ENCODE measurements at regions not wholly inside any gene's neighbourhood (a gene's known extent, or its start where the extent isn't known, plus 50 kb on each side); places are given as distances from the start of the nearest gene placed in this dataset.

- no peak for DNase-seq
These were observed 319.1 kb downstream of the ZPLD1 start for GRCh38 chr3:102753901-102754300.

DNA sequence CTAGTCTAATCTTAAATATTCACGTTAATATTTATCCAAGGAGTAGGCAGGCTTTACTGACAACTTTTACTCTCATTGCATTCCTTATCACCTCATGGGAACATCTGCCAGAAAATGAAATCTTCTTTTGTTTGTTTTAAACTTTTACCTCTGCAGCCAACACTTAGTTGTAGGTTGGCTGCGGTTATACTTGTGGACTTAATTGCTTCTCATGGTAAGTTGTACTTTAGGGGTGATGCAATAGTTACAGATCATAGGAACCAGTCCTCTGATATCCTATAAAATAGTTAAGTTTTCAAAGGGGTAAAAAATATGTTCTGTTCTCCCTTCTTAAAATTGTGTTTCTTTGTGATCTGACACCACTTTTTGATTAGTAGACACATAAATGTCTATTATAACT is 321.9 kb downstream of the ZPLD1 start:
- no peak for DNase-seq

- no peak for DNase-seq
These were observed 323.1 kb downstream of the ZPLD1 start for GRCh38 chr3:102757950-102758349.

- no peak for DNase-seq
These were observed 327.0 kb downstream of the ZPLD1 start for GRCh38 chr3:102761766-102762165.

DNA sequence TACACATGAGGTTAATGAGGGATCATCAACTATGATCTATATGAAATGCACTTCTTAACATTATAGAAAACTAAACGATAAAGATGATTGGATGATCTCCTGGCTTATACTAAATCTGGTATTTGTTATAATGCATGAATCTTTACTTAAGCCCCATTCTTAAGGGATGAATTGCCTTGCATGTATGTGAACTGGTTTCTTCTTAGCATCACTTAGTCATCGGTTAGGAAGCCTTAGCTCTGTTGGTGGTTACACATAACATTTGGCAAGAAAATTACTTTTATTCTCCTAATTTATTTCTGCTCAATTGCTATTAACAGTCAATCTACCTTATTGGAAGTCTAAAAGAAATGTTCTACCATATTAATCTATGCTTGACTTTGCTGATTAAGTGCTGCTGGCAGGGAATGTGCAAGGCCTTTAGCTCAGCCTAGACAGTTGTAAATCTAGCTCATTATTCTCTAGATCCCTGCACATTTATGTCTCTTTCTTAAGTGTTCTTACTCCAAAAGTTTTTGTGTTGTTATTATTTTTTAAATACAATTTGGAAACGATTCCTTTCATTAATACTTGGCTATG is 356.0 kb downstream of the ZPLD1 start:
- no peak for DNase-seq

DNA sequence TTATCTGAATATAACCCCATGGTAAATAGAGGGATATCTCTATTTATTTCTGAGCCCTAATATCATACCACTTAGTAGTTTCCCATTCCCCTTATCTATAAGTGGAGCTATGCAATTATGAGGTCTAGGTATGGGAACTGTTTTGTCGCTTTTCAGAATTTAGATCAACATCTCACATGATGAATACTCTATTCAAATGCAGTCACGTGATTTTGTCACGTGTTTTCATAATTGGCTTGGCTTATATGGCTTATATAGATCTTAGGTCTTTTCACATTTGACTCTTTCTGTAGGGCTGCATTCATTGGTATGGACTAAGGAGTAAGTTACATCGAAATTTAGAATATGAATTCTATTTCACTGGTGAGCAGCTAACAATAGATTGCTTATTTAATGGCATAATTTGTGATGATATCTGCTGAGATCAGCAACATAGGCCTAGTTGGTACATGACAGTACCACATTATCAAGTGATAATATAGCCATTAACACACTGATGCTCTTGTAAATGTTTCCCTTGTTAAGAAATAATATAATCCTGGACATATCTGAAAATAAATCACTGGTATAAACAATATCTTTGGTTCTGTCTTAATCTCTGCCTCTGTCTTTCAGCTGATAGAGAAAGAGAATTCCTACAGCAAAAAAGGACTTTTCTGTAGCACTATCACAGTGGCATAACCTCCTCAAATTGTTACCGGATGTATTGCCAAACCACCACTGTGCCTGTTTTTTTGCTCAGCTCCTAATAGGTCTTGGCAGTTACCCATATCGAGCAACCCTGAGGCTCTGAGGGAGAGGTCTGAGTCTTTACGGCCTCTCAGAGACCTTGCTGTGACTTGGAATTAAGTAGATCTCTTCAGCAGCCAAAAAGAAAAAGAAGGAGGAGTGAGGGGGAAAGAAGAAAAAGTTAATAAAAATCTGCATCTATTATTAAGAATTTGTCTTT is 357.1 kb downstream of the ZPLD1 start:
- DNase-seq: no peak

DNA sequence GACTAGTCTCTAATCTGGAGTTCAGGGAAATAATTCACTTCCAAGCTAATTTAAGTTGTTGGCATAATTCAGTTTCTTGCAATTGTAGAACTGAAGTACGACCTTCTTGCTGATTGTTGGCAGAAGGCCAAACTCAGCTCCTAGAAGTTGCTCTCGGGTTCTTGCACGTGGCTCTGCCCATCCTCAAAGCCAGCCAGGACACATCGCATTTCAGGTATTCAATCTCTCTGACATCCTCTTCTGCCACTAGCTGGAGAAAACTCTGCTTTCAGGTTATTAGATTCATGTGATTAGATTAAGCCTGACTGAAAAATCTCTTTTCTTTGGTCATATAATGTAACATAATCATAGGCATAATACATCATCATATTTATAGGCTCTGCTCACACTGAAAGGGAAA is 362.0 kb downstream of the ZPLD1 start:
- no peak for DNase-seq

DNA sequence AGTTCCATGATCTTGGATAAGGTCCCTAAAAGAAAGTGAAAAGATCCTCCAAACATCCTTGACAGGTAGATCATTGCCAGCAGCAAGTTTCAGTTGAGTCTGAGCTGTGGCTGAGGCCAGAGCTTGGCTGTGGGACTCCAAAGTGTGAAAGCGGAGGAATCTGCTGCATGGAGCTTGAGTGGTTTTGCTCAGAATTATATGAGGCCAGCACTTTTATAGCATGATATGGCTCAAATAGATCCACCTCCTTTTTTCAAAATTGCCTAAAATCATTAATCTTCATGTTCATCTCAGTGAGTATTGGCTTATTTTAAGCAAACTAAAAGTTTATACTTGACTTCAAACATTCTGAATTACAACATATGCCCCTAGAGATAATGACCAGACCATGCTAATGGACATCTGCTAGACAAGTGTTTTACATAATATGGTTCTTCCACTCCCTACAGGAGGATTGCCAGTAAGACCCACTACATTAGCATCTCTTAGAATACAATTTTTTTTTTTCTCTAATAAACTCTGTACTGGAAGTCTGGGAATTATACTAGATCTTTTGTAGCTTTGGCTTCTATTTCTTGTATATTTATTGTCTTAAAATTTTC is 368.1 kb downstream of the ZPLD1 start:
- no peak for DNase-seq

DNA sequence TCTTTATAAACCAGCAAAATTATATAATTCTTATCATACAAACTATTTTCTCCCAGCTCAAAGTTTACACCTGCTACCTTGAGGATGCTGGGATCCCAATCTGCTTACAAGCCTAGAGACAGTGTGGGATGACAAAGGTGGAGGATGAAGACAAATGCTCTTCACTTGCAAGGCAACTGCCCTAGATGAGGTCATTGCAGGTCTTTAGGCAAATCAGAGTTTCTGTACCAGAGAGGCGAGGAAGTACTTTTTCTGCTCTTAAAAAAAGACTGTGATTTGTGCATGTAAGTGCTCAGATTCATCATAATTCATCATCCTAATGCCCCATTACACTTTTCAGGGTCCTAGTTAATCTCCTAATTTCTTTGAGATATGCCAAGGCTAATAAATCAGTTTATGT is 376.1 kb downstream of the ZPLD1 start:
- no peak for DNase-seq

- DNase-seq: no peak
These were observed 391.8 kb downstream of the ZPLD1 start for GRCh38 chr3:102826636-102827035.

- DNase-seq: no peak
These were observed 392.6 kb downstream of the ZPLD1 start for GRCh38 chr3:102827386-102827785.

DNA sequence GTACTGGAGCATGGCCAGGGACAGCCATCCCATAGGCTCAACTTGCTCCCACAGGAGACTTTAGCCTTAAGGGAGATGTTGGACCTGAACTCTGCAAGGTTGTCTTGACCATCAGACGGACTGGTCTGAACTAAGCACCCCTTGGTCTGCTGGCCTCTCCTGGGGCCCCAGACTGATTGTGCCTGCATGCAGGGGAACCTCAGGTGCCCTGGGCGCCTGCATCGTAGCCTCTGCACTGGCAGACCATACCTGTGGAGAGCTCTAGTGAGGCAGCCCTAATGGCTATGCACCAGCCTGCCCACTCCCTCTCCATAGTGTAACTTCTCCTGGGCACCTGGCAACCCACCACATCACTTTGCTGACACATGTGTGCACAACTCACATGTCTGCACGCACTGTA is 395.6 kb downstream of the ZPLD1 start:
- no peak for DNase-seq

DNA sequence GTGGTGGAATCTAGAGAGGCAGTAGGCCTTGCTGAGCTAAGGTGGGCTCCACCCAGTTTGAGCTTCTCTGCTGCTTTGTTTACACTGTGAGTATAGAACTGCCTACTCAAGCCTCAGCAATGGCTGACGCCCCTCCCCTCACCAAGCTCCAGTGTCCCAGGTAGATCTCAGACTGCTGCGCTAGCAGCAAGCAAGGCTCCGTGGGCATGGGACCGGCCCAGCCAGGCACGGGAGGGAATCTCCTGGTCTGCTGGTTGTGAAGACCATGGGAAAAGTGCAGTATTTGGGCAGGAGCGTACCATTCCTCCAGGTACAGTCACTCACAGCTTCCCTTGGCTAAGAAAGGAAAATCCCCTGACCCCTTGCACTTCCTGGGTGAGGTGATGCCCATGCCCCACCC is 407.1 kb downstream of the ZPLD1 start:
- no peak for DNase-seq

GRCh38 chr3:102866845-102867244 is 432.0 kb downstream of the ZPLD1 start:
- DNase-seq: no peak

DNA sequence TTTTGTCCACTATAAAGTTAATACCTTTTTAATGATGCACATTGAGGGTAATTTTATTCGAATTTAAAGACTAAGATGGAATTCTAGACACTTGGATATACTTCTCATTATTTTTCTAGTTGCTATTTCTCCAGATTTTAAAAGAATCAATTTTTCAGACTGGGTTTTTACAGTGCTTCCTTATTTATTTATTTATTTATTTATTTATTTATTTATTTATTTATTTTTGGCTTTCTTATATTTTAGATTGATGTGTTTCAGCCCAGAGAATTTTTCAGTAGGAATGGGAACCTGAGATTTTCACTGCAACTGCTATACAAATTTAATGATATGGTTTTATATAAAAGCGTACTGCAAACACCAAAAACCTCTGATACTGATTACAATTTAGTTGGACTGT is 448.7 kb downstream of the ZPLD1 start:
- no peak for DNase-seq

GRCh38 chr3:102885289-102885688 is 450.5 kb downstream of the ZPLD1 start:
- DNase-seq: no peak

DNA sequence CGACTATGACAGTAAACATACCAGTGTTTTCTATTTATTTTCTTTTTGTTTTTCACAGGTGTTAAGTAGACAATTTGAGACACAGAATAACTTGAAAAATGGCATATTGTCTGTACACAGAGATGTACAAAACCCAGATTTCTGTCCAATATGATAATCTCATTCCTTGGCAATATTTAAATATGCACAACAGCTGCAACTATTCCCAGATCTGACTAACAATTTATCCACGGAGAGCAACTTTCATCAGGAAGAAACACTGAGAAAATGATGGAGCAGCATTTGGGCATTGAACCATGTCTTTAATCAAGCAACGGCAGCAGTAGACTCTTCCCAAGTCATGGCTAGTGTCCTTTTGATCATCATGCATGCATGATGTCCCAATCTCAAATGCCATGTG is 452.6 kb downstream of the ZPLD1 start:
- DNase-seq: no peak

- DNase-seq: no peak
These were observed 462.2 kb downstream of the ZPLD1 start for GRCh38 chr3:102896851-102897621.

GRCh38 chr3:102904629-102905028 is 469.8 kb downstream of the ZPLD1 start:
- DNase-seq: no peak

DNA sequence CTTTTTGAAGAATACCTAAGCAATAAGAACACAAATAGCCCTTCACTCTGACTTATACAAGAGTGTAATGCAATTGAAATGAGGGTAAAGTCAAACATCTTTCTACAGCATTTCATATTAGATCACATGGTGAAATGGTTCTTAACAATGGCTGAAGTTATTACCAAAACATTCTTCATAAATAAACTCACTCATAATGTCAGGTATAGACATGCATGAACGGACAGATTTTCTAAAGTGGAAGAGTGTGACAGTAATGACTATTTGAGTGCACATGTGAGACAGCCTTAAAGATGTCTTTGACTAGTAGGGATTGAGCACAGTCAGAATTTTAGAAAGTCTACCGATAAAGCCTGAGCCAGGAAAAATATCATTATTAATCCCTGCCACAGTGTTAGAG is 471.0 kb downstream of the ZPLD1 start:
- DNase-seq: no peak

DNA sequence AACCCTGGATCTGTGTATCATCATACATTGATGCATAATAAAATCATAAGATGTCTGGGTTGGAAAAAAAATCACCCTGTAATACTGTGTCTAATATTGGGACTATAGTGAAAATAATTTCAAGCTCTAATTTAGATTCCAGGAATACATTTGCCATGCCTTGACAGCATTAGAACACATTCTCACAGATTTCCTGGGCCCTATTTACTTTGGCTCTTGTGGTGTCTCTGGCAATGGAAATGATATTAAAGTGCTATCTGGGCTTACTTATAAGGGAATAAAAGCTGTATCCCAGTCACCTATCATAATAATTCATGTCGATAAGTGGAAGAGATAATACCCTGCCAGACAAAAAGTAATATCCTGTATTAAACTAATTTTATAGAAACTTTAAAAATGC is 472.0 kb downstream of the ZPLD1 start:
- no peak for DNase-seq

GRCh38 chr3:102909904-102910303 is 475.1 kb downstream of the ZPLD1 start:
- no peak for DNase-seq

GRCh38 chr3:102916532-102916931 is 481.7 kb downstream of the ZPLD1 start:
- DNase-seq: no peak

All from suppressor macrophage treated with lipopolysaccharide for 1 hour (primary cell).